T-helper 1 cell treated with Interleukin-12 subunit alpha and Interleukin-12 subunit beta and Interleukin-4 antibody, amounts not matched to agents 30 μg/mL and 1 μg/mL, for 36 hours (primary cell): ENCODE measurements at regions not wholly inside any gene's neighbourhood (a gene's known extent, or its start where the extent isn't known, plus 50 kb on each side); places are given as distances from the start of the nearest gene placed in this dataset.
"Not testable (repeated sequence)": the region's sequence is repeated elsewhere in the genome, so short reads cannot be mapped to it uniquely, and the experiment has no call there.

Source experiments
- H3K27ac Mint-ChIP-seq: one replicate; pipeline ENCODE4 v1.8.0; 2021; ENCODE audit warnings: mild to moderate bottlenecking, mixed read lengths
- H3K27me3 Mint-ChIP-seq: one replicate; pipeline ENCODE4 v1.8.0; 2021; ENCODE audit warnings: low read depth, mixed read lengths
- H3K36me3 Mint-ChIP-seq: one replicate; pipeline ENCODE4 v1.8.0; 2021; ENCODE audit warnings: low read depth, mixed read lengths
- H3K4me1 Mint-ChIP-seq: one replicate; pipeline ENCODE4 v1.8.0; 2021; ENCODE audit warnings: low read depth, mixed read lengths
- H3K4me3 Mint-ChIP-seq: one replicate; pipeline ENCODE4 v1.8.0; 2021; ENCODE audit warnings: mild to moderate bottlenecking, moderate library complexity, mixed read lengths
- H3K9me3 Mint-ChIP-seq: one replicate; pipeline ENCODE4 v1.8.0; 2021; ENCODE audit warnings: mixed read lengths

DNA sequence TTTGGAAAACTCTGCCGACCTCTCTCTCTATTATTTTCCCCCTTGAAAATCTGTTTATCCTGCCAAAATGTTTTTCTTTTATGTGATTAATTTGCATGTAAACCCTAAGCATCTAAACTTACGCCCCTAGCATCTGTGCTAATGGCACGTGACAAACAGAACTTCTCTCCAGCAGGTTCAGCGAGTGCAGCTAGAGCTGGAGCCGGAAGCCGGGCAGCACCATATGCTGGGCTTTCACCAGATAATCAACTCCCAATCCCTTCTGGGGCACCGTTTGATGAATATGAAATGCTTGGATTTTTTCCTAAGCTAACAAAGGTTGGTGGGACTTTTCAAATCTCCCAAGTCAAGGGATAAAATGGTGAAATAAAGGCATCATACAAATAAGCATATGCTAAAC, 667.5 kb upstream of the TMEM132C start:
- Mint-ChIP-seq H3K27me3 (peaks cover 3% of the 10 kb centered on the region), H3K9me3 (peaks cover 7% of the 10 kb centered on the region), H3K4me3 (no peak overlapping the region)

DNA sequence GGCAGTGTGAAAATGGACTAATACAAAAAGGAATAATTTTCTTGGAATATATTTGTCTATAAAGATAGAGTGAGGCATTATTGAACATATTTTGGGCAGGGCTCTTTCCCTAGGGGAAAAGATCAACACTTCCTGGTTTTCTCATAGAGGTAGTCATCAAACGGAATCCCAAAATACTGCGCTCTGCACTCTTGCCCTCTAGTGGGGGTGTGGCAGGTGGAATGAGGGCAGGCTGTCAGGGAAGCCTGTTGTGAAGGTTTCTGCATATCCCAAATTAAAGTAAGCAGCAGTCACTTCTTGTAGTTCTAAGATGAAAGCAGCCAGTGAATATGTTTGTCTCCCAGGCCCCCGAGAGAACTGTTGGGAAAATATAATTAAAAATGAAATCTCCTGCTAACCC, 666.8 kb upstream of the TMEM132C start:
- peaks cover 3% of the 10 kb centered on the region for H3K27me3 Mint-ChIP-seq
- no peak overlapping the region for H3K4me3 Mint-ChIP-seq
- H3K36me3 Mint-ChIP-seq = no peaks in the 10 kb centered on the region
- no peak overlapping the region for H3K27ac Mint-ChIP-seq
- no peaks in the 10 kb centered on the region for H3K4me1 Mint-ChIP-seq
- peaks cover 8% of the 10 kb centered on the region for H3K9me3 Mint-ChIP-seq

More for the DNA sequence above, 667.5 kb upstream of the TMEM132C start:
- Mint-ChIP-seq H3K36me3 (no peaks in the 10 kb centered on the region), H3K4me1 (no peaks in the 10 kb centered on the region), H3K27ac (no peak overlapping the region)

DNA sequence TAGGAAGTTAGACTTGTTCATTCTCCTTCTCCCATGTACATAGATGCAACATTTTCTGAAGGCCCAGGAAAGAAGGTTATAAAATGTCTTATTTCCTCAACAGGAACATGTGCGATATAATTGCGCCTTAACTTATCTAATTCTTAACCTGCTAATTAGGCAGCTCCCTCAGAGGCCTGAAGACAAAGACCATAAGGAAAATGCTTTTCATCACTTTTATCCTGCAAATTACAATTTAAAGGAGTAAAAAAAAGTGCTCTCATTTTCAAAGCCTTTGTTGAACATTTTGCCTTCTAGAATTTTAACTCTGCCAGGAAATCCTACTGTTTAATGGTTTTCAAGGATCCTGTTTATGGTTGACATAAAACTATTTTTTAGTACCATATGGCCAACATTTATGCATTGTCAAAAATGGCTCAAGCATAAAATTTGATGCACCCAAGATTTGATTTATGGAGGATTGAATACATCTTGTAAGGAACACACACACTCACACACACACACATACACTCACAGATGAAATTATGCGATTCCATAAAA, 660.4 kb upstream of the TMEM132C start:
- Mint-ChIP-seq H3K27me3 (peaks cover 3% of the 10 kb centered on the region), H3K36me3 (no peaks in the 10 kb centered on the region), H3K9me3 (peaks cover 14% of the 10 kb centered on the region), H3K4me1 (no peaks in the 10 kb centered on the region), H3K27ac (no peak overlapping the region), H3K4me3 (no peak overlapping the region)

DNA sequence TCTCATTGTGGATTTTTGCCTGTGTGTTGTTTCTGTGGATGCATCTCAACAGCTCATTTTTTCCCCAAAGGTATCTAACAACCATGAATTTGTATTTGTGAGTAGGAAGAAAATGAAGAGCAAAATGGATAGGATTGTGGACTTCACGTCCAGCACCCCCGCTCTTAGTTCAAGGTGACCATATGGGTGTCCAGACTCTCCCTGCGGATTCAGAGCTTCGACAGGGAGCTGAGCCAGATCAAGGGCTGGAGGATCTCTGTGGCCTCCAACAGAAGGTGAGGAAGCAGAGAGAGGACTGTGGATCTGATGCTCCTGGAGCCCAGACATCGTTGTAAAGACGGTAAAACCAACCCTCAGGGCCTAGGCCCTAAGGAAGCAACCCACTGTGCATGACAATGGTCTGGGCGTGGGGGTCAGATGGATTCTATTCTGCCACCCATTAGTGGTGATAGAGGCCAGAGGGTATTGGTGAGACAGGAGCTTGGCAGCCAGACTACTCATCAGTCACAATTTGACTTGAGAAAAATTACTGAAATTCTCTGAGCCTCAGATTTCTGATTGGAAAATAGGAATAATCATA, 659.7 kb upstream of the TMEM132C start:
- no peak overlapping the region for H3K27ac Mint-ChIP-seq
- H3K27me3 Mint-ChIP-seq = peaks cover 3% of the 10 kb centered on the region
- H3K4me1 Mint-ChIP-seq = no peaks in the 10 kb centered on the region
- H3K36me3 Mint-ChIP-seq = no peaks in the 10 kb centered on the region
- H3K4me3 Mint-ChIP-seq = no peak overlapping the region
- peaks cover 14% of the 10 kb centered on the region for H3K9me3 Mint-ChIP-seq

DNA sequence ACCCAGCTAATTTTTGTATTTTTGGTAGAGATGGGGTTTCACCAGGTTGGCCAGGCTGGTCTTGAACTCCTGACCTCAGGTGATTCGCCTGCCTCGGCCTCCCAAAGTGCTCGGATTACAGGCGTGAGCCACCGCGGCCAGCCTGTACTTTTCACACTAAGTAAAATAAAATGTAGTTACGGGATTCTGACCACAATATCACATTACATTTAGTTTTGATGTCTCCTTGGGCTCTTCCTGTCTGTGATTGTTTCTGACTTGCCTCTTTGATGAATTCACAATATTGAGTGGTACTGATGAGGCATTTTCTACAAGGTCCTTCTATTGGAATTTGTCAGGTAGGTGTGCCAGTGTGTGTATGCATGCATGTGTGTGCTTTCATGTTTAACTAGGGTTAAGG, 658.6 kb upstream of the TMEM132C start:
- not testable (repeated sequence) for H3K36me3 Mint-ChIP-seq, H3K27me3 Mint-ChIP-seq, H3K4me3 Mint-ChIP-seq, H3K27ac Mint-ChIP-seq, H3K4me1 Mint-ChIP-seq
- H3K9me3 Mint-ChIP-seq = peaks cover 14% of the 10 kb centered on the region

DNA sequence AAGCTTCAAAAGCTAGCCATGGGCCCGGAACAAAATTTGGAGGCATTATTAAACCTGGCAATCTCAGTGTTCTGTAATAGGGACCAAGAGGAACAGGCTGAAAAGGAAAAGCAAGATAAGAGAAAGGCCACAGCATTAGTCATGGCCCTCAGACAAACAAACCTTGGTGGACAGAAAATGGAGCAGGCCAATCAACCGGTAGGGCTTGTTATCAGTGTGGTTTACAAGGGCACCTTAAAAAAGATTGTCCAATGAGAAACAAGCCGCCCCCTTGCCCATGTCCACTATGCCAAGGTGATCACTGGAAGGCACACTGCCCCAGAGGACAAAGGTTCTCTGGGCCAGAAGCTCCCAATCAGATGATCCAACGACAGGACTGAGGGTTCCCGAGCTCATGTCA, 653.9 kb upstream of the TMEM132C start:
- H3K4me3 Mint-ChIP-seq = no peak overlapping the region
- H3K9me3 Mint-ChIP-seq = peaks cover 15% of the 10 kb centered on the region
- H3K4me1 Mint-ChIP-seq = no peaks in the 10 kb centered on the region
- H3K27ac Mint-ChIP-seq = no peak overlapping the region
- H3K27me3 Mint-ChIP-seq = no peaks in the 10 kb centered on the region
- H3K36me3 Mint-ChIP-seq = no peaks in the 10 kb centered on the region

DNA sequence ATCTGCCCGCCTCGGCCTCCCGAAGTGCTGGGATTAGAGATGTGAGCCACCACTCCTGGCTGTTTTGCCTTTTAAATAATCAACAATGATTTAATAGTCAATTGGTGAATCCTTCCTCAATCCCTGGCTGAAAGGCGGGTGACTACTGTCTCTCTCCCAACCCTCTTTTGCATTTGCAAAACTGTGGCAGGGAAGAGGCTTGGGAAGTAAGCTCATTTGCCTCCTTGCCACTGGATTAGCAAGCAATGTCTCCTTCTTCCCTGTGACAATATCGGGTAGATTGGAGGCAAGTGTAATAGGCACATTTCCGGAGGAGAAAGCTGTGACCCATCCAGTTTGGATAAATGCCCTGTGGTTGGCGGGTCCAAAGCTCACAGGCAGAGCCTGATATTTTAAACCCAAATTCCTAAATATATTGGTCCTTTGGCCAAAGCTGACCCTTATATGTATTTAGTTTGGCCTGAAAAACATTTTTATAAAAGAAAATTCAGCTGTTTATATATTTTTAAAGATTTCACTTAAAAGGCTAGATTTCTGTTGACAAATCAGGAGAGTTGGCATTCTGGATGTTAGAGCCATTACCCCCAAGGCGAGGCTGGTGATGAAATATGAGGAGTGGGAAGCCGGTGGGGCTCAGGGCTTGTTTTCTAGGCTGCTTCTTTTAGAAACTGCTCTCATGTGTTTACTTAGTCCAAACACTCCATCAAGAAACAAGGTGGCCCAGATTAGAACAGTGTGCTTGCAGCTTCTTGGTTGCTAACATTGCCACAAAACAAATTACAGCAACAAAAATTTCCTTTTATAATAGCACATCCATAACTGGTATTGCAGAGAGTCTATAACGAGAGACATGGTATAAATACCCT, 646.9 kb upstream of the TMEM132C start:
- no peaks in the 10 kb centered on the region for H3K27me3 Mint-ChIP-seq
- no peaks in the 10 kb centered on the region for H3K36me3 Mint-ChIP-seq
- peaks cover 15% of the 10 kb centered on the region for H3K9me3 Mint-ChIP-seq
- H3K4me3 Mint-ChIP-seq = no peak overlapping the region
- H3K4me1 Mint-ChIP-seq = no peaks in the 10 kb centered on the region
- H3K27ac Mint-ChIP-seq = no peak overlapping the region

DNA sequence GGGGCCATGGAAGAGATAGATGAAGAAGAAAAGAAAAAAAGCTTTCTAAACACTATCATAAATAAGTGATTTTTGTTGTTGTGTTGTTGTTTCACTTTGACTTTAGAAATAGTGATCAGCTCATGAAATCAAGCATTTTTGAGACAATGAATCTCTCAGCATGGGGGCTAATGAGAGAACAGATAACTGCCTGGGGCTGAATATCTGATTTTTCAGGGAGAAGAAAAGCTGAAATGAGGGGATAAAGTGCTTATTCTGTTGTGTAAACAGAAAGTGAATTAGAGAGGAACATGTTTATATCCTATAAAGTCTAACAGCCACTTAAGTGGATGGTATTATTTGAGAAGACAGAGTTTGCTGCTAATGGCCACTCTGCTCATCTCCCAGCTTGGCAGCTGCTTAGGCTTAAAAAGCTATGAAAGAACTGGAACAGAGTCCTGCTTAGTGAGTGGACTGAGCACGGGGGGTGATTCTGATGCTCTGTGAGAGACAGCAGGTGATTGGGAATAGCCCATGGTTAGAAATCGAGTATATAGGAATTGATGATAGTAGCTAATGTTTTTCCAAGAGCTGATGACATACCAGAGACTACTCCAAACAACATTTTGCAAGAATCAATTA, 646.1 kb upstream of the TMEM132C start:
- Mint-ChIP-seq H3K27ac (no peak overlapping the region), H3K4me1 (no peaks in the 10 kb centered on the region), H3K27me3 (no peaks in the 10 kb centered on the region), H3K4me3 (no peak overlapping the region), H3K36me3 (no peaks in the 10 kb centered on the region), H3K9me3 (peaks cover 15% of the 10 kb centered on the region)

DNA sequence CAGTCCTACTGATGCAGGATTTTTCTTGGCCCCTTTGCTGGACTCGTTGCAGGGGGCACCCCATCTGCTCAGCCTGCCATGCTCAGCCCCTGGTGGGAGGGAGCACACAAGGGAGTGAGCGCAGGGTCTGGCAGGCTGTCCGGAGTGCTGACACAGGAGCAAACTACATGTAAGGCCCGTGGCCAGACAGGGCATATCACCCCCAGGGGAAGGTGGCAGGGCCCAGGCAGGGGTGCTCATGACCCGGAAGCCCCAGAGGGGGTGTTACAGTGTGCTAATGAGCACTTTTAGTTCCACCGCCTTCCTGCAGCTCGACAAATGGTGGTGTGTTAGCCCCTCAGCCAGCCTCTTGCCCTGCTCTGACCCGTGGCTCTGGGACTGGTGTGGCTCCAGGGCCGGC, 645.6 kb upstream of the TMEM132C start:
- no peak overlapping the region for H3K4me3 Mint-ChIP-seq
- no peaks in the 10 kb centered on the region for H3K4me1 Mint-ChIP-seq
- H3K27me3 Mint-ChIP-seq = no peaks in the 10 kb centered on the region
- H3K9me3 Mint-ChIP-seq = peaks cover 15% of the 10 kb centered on the region
- H3K36me3 Mint-ChIP-seq = no peaks in the 10 kb centered on the region
- no peak overlapping the region for H3K27ac Mint-ChIP-seq

DNA sequence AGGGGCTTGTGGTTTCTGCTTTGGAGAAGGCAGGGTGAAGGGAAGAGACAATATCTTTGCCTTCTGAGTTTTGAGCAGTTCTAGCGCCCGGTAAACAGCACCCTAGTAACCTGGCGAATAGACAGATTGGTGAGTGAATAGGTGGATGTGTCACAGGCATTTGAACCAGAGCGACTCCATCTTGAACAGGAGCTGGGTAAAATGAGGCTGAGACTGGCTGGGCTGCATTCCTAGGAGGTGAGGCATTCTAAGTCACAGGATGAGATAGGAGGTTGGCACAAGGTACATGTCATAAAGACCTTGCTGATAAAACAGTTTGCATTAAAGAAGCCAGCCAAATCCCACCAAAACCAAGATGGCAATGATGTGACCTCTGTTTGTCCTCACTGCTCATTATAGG, 643.6 kb upstream of the TMEM132C start:
- H3K4me1 Mint-ChIP-seq = no peaks in the 10 kb centered on the region
- H3K9me3 Mint-ChIP-seq = peaks cover 4% of the 10 kb centered on the region
- no peak overlapping the region for H3K27ac Mint-ChIP-seq
- H3K27me3 Mint-ChIP-seq = no peaks in the 10 kb centered on the region
- no peak overlapping the region for H3K4me3 Mint-ChIP-seq
- H3K36me3 Mint-ChIP-seq = no peaks in the 10 kb centered on the region

DNA sequence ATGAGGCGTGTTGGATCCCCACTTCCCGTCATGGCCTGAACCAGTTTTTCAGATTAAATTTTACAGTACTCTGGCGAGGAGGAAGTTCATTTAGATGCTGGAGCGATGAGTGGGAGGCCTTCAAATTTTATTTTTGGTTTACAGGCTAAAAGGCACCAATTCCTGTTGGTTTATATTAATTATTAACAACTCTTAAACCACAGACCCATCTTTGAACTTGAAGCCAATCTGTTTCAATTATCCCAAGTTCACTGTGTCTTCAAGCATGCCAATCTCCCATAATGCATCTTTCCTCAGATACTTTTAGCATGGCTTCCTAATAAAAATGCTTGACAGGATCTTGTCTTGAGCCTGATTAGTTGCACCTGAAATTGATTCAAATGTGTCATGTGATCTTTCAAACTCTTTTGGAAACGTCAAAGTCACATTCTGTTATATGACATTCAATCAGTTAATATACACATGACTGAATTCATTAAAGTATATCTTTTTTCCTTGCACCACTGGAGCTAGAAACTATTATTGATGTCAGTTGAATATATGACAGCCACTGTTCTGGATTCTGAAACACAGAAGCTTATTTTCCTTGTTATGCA, 641.7 kb upstream of the TMEM132C start:
- no peak overlapping the region for H3K27ac Mint-ChIP-seq
- H3K9me3 Mint-ChIP-seq = peaks cover 4% of the 10 kb centered on the region
- no peaks in the 10 kb centered on the region for H3K4me1 Mint-ChIP-seq
- H3K36me3 Mint-ChIP-seq = no peaks in the 10 kb centered on the region
- H3K4me3 Mint-ChIP-seq = no peak overlapping the region
- no peaks in the 10 kb centered on the region for H3K27me3 Mint-ChIP-seq

DNA sequence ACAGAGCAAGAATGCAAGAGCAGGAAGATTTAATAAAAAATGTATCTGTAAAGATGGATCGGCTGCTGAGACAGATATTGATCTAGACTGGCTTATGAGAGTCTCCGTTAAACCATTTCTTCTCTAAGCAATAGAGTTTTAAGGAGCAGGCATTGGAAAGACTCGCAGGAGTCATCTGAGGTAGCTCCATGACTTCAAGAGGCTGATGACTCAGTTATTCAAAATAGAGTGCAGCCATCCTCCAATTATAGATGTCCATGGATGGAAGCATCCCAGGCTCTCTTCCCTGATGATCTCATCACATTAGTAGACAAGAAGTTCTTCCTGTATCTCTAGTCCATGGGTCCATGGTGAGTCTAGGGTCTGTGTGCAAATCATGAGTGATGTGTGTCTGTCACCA, 638.3 kb upstream of the TMEM132C start:
- Mint-ChIP-seq H3K27me3 (no peaks in the 10 kb centered on the region), H3K27ac (no peak overlapping the region), H3K9me3 (peaks cover 8% of the 10 kb centered on the region), H3K36me3 (no peaks in the 10 kb centered on the region), H3K4me1 (no peaks in the 10 kb centered on the region), H3K4me3 (no peak overlapping the region)

DNA sequence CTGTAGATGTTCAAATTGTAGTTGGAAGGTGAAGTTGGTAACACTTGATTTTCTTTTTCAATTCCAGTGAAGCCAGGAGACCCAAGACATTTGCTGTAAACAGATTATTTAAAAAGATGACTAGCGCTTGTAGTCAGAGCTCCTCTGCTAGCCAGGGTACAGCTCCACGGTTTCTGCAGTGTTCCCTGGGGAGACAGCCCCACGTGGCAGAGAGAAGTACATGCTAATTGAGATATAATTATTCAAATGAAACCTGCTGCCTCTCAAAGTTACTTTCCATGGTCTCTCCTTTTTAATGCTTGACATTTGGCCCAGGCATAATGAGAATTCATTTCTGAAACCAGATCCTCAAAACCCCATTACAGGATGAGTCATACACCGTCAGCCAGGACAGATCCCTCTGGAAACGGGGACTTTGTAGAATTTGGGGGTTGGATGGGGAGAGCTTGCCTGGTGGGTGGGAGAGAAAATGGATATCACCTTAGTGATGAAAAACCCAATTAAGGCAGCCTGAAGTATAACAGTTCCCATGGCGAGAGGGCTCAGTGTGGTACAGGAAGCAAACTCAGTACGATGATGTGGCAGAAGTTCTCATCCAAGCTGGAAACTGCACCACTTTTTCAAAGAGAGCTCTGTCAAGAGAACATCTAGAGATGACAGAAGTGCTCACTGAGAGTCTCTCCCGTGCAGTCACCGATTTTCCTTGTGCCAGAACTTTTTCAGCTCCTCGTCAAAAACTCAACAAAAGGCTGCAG, 637.7 kb upstream of the TMEM132C start:
- Mint-ChIP-seq H3K36me3 (no peaks in the 10 kb centered on the region), H3K9me3 (peaks cover 8% of the 10 kb centered on the region), H3K4me3 (no peak overlapping the region), H3K27me3 (no peaks in the 10 kb centered on the region), H3K4me1 (no peaks in the 10 kb centered on the region), H3K27ac (no peak overlapping the region)

DNA sequence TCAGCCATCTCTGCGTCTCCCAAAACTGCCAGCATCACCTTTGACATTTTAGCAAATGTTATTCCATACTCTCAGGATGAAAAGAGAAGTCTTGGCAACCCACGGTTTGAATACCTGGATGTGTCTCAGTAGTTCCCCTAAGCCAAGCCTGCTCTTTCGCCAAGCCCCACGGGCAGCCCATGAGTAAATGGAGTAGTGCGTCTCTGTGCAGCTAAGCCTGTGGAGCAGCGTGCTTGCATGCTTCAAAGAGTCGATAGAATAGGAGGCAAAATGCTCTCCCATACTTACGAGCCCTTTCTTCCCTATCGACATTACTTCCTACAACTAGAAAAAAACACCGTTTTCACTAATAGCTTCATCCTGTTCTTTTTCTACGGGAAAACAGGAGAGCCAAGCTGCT, 634.5 kb upstream of the TMEM132C start:
- H3K27ac Mint-ChIP-seq = no peak overlapping the region
- peaks cover 8% of the 10 kb centered on the region for H3K9me3 Mint-ChIP-seq
- H3K36me3 Mint-ChIP-seq = no peaks in the 10 kb centered on the region
- no peaks in the 10 kb centered on the region for H3K4me1 Mint-ChIP-seq
- no peaks in the 10 kb centered on the region for H3K27me3 Mint-ChIP-seq
- no peak overlapping the region for H3K4me3 Mint-ChIP-seq
